ENCODE measurements at regions not wholly inside any gene's neighbourhood (a gene's known extent, or its start where the extent isn't known, plus 50 kb on each side); places are given as distances from the start of the nearest gene placed in this dataset.

DNA sequence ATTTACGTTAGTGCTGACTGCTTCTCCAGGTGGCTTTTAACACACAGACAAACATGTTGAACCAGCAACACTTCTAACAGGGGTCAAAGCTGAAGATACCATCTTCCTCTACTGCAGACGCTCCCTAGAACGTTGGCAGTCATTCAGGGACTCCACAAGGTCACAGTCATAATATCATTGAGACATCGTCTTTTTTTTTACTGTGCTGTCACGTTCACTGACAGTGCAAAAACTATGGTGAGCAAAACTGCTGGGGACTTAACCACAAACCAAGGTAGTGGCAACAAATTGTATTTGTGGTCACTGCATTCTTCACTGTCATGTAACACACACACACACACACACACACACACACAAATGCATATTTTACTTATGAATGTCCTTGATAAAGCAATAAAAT lies 244.9 kb downstream of the CASP12 start:
- ATAC-seq, result peak; percentile 26
- Histone ChIP-seq H3K9me3 (no peaks in the 10 kb centered on the region), H3K4me3 (no peak overlapping the region), H3K4me1 (ENCODE audit: low read depth) (no peaks in the 10 kb centered on the region), H3K36me3 (ENCODE audit: low read depth) (no peaks in the 10 kb centered on the region)
- intact Hi-C loops (cut with DNase I, micrococcal nuclease), result no loop called here
- TF ChIP-seq, protein P1, sequence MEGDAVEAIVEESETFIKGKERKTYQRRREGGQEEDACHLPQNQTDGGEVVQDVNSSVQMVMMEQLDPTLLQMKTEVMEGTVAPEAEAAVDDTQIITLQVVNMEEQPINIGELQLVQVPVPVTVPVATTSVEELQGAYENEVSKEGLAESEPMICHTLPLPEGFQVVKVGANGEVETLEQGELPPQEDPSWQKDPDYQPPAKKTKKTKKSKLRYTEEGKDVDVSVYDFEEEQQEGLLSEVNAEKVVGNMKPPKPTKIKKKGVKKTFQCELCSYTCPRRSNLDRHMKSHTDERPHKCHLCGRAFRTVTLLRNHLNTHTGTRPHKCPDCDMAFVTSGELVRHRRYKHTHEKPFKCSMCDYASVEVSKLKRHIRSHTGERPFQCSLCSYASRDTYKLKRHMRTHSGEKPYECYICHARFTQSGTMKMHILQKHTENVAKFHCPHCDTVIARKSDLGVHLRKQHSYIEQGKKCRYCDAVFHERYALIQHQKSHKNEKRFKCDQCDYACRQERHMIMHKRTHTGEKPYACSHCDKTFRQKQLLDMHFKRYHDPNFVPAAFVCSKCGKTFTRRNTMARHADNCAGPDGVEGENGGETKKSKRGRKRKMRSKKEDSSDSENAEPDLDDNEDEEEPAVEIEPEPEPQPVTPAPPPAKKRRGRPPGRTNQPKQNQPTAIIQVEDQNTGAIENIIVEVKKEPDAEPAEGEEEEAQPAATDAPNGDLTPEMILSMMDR (IDR thresholded peaks at IDR 0.05), result no peak
- DNase-seq, result peak in 1 of 3 donors; percentile 5

DNA sequence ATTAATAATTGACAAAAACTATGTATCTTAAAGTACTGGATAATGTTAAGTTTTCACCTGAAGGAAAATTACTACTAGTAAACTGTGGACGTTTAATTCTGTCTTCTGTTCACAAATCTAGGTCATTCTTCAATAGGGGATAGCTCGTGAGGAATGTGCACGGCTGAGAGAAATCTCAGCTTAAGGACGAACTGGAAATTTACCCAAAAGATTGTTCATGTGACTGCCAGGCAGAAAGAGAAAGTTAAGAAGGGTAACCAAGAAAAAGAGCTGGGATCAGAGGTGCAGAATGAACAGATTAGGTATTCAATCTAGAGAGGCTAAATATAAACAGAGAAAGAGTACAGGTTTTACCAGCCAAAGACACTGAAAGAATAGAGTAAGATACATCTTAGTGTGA lies 245.3 kb downstream of the CASP12 start:
- no peak for ATAC-seq
- no peak overlapping the region for H3K4me3 ChIP-seq
- intact Hi-C loops (cut with DNase I, micrococcal nuclease), result no loop called here
- TF ChIP-seq, protein P1 (IDR thresholded peaks at IDR 0.05), result no peak
- no peaks in the 10 kb centered on the region for H3K36me3 ChIP-seq (ENCODE audit: low read depth)
- no peaks in the 10 kb centered on the region for H3K4me1 ChIP-seq (ENCODE audit: low read depth)
- DNase-seq, result no peak
- H3K9me3 ChIP-seq, result no peaks in the 10 kb centered on the region

DNA sequence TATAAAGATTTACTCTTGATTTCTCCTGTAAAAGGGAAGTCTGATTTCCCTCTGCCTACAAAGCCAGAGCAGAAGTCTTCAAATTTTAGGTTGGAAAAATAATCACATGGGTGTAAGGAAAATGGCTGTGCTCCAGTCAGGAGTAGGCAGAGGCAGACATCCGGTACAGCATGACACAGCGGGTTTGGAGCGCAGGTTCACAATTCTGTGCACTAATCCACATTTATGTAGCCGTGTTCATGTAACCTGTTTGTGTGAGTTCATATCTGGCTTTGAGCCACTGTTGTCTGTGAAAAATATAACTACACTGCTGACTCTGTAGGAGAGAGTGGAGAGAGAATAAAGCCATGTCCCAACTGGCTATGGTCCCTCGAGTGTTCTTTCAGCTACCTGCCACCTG lies 248.0 kb downstream of the CASP12 start:
- H3K4me1 ChIP-seq (ENCODE audit: low read depth), result no peaks in the 10 kb centered on the region
- H3K9me3 ChIP-seq, result no peaks in the 10 kb centered on the region
- DNase-seq (no peak), ATAC-seq (no peak)
- no peaks in the 10 kb centered on the region for H3K36me3 ChIP-seq (ENCODE audit: low read depth)
- intact Hi-C loops (cut with DNase I, micrococcal nuclease), result no loop called here
- no peak overlapping the region for H3K4me3 ChIP-seq
- TF ChIP-seq, protein P1 (IDR thresholded peaks at IDR 0.05), result no peak

DNA sequence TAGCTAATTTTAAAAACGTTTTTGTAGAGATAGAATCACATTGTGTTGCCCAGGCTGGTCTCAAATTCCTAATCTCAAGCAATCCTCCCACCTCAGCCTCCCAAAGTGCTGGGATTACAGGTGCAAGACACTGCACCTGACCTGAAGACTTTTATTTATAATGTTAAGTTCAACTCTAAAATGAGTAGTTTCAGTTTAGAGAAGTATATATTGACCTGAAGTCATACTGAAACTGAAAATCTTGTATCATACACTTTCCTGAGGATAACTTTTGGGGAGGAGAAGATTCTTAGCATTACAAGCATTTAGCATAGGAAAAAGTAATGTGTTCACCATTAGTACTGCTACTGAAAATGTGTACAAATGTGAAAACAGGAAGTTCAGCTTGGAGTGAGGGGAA lies 249.3 kb downstream of the CASP12 start:
- no peak overlapping the region for H3K4me3 ChIP-seq
- no peaks in the 10 kb centered on the region for H3K36me3 ChIP-seq (ENCODE audit: low read depth)
- DNase-seq (no peak), ATAC-seq (no peak)
- H3K4me1 ChIP-seq (ENCODE audit: low read depth), result no peaks in the 10 kb centered on the region
- H3K9me3 ChIP-seq, result no peaks in the 10 kb centered on the region
- intact Hi-C loops (cut with DNase I, micrococcal nuclease), result no loop called here
- TF ChIP-seq, protein P1 (IDR thresholded peaks at IDR 0.05), result no peak

DNA sequence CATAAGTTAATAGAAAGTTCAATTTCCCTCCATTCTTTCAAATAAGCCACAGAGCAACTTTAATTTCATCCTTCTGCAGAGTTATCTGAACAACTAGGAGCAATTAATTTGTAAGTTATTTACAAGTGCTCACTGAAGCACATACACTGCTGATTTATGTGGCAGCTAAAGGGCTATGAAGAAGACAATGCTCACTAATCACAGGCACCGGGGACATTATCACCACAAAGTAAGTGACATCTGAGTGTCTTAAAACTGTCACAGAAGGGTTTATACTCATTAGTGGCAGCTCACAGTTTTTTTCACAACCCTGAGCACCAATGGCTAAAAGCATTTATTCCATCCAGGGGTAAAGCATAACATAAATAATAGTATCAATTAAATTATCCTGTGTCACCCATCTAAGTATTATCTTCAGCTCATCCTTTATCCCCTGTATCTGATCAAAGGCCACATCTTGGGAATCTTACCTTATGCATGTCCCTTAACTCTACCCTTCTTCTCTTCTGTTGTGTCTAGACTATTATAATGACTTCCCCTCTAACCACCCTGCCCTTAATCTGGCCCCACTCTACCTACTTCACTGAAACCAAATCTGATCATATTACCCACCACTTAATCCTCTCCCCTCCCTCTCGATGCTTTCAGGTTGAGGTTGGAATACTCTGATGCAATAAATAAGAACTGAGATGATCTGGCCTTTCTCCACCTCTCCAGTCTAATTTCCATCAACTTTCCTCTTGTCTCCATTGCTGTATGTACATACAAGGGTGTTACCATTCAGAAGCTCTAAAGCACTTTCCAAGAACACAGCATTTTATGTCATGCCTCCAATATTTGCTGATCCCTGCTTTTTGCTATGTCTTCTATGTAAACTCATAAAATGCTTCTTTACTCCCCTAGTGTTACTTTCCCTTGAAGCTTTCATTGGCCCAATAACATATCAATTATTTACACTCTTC lies 252.7 kb downstream of the CASP12 start:
- Histone ChIP-seq H3K36me3 (ENCODE audit: low read depth) (no peaks in the 10 kb centered on the region), H3K9me3 (no peaks in the 10 kb centered on the region), H3K4me3 (no peak overlapping the region), H3K4me1 (ENCODE audit: low read depth) (no peaks in the 10 kb centered on the region)
- intact Hi-C loops (cut with DNase I, micrococcal nuclease), result no loop called here
- DNase-seq (no peak), ATAC-seq (no peak)
- TF ChIP-seq, protein P1 (IDR thresholded peaks at IDR 0.05), result no peak

Measured in mucosa of descending colon (tissue), 3 donors.